ENCODE measurements at regions not wholly inside any gene's neighbourhood (a gene's known extent, or its start where the extent isn't known, plus 50 kb on each side); places are given as distances from the start of the nearest gene placed in this dataset.
"Not testable (repeated sequence)": the region's sequence is repeated elsewhere in the genome, so short reads cannot be mapped to it uniquely, and the experiment has no call there.

- DNase-seq = no peak
Observed at GRCh38 chr10:84704101-84704500, 375.7 kb downstream of the CCSER2 start.

GRCh38 chr10:84706431-84706830 is 378.0 kb downstream of the CCSER2 start:
- no peak for DNase-seq

GRCh38 chr10:84706875-84707274 is 378.5 kb downstream of the CCSER2 start:
- no peak for DNase-seq

- no peak for DNase-seq
Observed at GRCh38 chr10:84715911-84716310, 387.5 kb downstream of the CCSER2 start.

- DNase-seq = no peak
Observed at GRCh38 chr10:84718877-84719616, 390.7 kb downstream of the CCSER2 start.

- DNase-seq = no peak
Observed at GRCh38 chr10:84719687-84720086, 391.3 kb downstream of the CCSER2 start.

- no peak for DNase-seq
Observed at GRCh38 chr10:84727398-84727797, 399.0 kb downstream of the CCSER2 start.

- DNase-seq = not testable (repeated sequence)
Observed at GRCh38 chr10:84739126-84739525, 410.7 kb downstream of the CCSER2 start.

GRCh38 chr10:84739641-84740040 is 411.3 kb downstream of the CCSER2 start:
- DNase-seq = no peak

GRCh38 chr10:84743483-84743882 is 415.1 kb downstream of the CCSER2 start:
- no peak for DNase-seq

GRCh38 chr10:84755311-84755710 is 426.9 kb downstream of the CCSER2 start:
- DNase-seq = no peak

GRCh38 chr10:84756653-84757052 is 428.3 kb downstream of the CCSER2 start:
- DNase-seq = not testable (repeated sequence)

GRCh38 chr10:84761994-84762614 is 433.7 kb downstream of the CCSER2 start:
- DNase-seq = peak in 1 of 2 experiments; percentile 1

GRCh38 chr10:84762754-84763394 is 434.5 kb downstream of the CCSER2 start:
- DNase-seq = no peak

GRCh38 chr10:84763965-84764364 is 435.6 kb downstream of the CCSER2 start:
- no peak for DNase-seq

- no peak for DNase-seq
Observed at GRCh38 chr10:84765086-84765485, 436.7 kb downstream of the CCSER2 start.

GRCh38 chr10:84765656-84766055 is 437.3 kb downstream of the CCSER2 start:
- no peak for DNase-seq

GRCh38 chr10:84766923-84767322 is 438.5 kb downstream of the CCSER2 start:
- no peak for DNase-seq

- no peak for DNase-seq
Observed at GRCh38 chr10:84768132-84768531, 439.7 kb downstream of the CCSER2 start.

GRCh38 chr10:84770824-84771223 is 442.4 kb downstream of the CCSER2 start:
- no peak for DNase-seq

- DNase-seq = peak in 1 of 2 experiments; percentile 50
Observed at GRCh38 chr10:84783386-84783785, 455.0 kb downstream of the CCSER2 start.

- peak in 1 of 2 experiments; percentile 6 for DNase-seq
Observed at GRCh38 chr10:84783909-84784308, 455.5 kb downstream of the CCSER2 start.

- no peak for DNase-seq
Observed at GRCh38 chr10:84784749-84785148, 456.4 kb downstream of the CCSER2 start.

GRCh38 chr10:84789026-84789425 is 460.6 kb downstream of the CCSER2 start:
- DNase-seq = no peak

Measured in NCI-H187 (cell line).